ENCODE measurements at regions not wholly inside any gene's neighbourhood (a gene's known extent, or its start where the extent isn't known, plus 50 kb on each side); places are given as distances from the start of the nearest gene placed in this dataset.
A peak's percentile ranks its signal among the peaks of the same experiment; 100 is the strongest.
"Not testable (repeated sequence)": the region's sequence is repeated elsewhere in the genome, so short reads cannot be mapped to it uniquely, and the experiment has no call there.

DNA sequence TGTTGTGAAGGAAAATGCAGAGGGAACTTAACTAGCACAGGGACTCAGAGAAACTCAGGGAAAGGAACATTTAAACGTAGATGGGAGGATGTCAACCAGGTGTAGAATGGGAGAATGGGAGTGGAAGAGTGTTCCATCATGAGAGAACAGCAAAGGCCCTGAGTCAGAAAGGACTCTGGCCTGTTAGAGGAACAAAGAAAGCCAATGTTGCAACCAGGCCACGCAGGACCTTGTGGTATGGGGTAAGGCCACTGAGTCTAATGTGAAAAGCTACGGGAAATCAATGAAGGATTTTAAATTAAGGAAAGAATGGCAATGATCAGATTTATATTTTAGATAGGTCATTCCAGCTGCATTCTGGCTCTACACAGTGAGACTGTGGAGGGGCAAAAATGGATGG is 163.9 kb upstream of the NBPF9 start:
- DNase-seq (ENCODE audit: low spot score); intact Hi-C loops (cut with DNase I): not testable (repeated sequence)
- peak; percentile 59 for ATAC-seq

DNA sequence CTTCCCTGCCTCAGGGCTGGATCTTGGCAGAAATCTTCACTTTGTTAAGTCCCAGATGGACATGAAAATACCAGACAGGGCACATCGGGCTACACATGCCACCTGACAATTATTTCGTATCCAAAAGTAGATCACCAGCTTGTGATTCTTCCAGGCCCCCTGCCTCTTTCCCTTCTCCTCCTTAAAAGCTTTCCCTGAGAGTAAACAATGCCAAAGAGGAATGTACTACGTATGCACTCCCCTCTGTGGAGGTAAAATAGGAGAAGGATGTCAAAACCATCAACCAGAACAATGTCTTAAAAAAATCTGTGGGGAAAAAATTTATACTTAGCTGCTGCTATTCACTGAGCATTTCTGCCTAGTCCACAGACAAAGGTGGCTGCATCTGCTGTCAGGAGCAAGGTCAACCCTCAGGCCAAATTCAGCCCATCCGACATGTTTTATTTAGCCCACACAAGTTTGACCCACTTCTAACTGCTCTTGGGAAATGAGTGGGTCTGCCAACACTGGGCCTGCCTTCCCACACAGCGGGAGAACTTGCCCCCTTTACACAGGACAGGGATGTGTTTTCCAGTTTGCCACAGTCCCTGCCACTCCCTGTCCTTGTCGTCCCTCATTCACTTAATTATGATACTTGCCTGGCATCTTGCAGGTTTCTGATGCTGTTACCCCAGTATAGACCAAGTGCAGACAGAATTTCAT is 165.8 kb upstream of the NBPF9 start:
- DNase-seq (ENCODE audit: low spot score); intact Hi-C loops (cut with DNase I): not testable (repeated sequence)
- ATAC-seq, result peak; percentile 26

DNA sequence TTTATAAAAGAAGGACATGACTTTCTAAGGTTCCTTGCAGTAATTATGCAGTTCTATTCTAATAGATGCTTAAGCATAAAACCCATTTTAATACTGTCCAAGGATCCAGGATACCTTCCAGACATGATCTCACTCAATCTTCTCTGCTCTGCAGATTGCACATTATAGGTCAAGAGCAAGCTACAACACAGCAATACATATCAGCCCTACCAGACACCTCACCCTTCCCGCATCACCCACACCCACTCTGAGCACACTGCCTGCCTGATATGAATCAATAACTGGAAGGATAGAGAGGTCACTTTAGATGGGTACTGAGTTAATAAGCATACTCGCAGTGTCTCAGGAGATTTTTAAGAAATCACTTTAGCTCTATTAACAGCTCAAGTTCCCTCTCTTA is 166.5 kb upstream of the NBPF9 start:
- ATAC-seq; intact Hi-C loops (cut with DNase I): not testable (repeated sequence)

DNA sequence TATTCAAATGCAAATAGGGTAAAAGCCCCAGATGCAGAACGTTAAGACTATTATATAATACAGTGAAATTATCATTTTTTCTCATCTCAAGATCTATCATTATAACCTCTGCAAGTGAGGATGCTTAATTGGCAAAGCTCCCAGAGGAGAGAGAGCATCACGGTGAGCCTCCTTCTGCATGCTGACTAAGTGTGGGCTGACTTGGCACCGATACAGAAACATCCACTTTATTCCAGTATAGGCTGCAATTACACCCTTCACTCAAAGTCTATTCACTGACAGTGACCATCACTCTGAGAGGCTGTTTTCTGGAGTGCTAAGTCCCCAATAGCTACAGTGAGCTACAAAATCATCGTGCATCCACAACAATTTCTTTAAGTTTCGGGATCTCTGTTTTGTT is 171.1 kb upstream of the NBPF9 start:
- intact Hi-C loops (cut with DNase I); ATAC-seq; DNase-seq (ENCODE audit: low spot score): not testable (repeated sequence)

More for the DNA sequence above, 166.5 kb upstream of the NBPF9 start:
- not testable (repeated sequence) for DNase-seq (ENCODE audit: low spot score)

DNA sequence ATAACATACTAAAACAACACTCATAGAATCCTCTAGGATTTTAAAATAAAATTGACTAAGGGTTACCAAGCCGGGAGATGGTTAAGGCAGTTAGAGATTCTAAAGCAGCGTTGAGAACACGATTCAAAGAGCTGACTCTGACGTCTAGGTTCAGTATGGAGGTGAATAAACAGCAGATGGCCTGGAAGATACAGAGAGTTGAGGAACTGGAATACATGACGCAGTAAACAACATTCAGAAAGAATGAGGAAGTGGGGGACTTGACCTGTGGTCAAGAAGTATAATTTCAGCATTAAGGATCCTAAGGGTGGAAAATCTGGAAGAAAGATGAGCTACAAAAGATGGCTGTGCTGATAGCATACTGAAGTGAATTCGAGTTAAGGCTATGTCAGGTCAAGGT is 172.5 kb upstream of the NBPF9 start:
- ATAC-seq, result peak; percentile 70
- intact Hi-C loops (cut with DNase I); DNase-seq (ENCODE audit: low spot score): not testable (repeated sequence)

DNA sequence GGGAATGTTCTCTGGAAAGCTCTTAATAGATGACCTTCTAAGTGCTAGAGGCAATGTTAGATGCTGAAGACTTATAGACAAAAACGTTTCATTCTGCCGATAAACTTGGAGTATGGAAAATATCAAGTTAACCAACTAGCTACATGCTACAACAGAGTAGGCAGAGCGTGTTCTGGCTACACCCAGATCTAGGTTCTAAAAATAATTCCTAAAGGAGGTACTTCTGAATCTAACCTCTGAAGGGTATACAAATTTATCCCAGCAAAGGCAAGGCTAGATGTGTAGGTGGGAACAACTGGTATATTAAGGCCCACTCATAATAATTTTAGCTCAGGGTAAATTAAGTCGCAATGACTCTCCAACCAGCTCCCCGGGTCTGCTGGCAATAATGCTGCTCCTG is 173.1 kb upstream of the NBPF9 start:
- ATAC-seq; intact Hi-C loops (cut with DNase I); DNase-seq (ENCODE audit: low spot score): not testable (repeated sequence)

DNA sequence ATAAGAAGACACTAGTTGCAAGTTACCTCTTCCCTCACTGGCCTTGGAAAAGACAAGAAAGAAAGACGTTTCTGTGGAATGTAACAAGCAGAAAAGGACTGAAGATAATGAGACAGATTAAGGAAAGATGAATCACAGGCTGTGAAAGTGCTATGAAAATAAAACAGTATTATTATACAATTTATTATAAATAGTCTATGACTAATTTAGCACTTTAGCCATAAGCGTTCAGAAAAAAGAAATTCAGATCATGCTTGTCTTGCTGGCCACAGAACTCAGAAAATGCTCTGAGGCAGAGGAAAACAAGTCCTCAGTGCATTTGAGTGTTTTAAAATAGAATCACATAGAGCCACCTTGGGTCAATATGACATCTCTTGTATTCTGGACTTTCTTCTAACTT is 174.8 kb upstream of the NBPF9 start:
- ATAC-seq; DNase-seq (ENCODE audit: low spot score); intact Hi-C loops (cut with DNase I): not testable (repeated sequence)

DNA sequence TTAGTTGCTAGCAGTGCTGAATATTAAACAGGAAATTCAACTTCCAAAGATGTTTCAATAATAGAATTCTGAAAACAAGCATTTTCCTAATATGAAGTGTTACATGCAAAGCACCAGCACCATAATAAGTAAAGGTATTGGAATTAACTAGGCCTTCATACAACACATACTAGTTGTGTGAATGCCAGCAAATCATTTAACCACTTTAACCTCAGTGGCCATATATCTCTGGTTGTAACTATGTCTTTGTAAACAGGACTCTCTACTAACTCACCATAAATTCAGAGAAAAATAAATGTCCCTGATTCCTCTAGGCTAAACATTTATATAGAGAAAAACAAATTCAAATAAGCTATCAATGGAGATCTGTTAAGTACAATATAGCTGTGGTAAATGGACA is 175.7 kb upstream of the NBPF9 start:
- DNase-seq (ENCODE audit: low spot score); intact Hi-C loops (cut with DNase I); ATAC-seq: not testable (repeated sequence)

DNA sequence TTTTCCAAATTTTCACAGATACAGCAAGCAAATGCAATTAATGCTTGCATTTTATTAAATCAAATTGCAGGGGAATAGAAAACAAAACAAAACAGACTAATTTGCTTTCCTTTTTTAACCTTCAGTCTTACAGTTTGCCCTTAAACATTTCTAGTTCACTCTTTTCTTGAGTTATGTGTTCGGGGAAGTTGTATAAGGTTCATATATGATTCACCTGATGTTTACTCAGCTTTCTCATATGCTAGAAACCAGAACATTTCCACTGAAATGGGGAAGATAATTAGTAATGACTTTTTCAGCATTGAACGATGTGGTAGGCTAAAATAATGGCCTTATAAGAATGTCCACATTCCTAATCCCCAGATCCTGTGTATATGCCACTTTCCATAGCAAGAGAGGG is 176.2 kb upstream of the NBPF9 start:
- not testable (repeated sequence) for ATAC-seq

DNA sequence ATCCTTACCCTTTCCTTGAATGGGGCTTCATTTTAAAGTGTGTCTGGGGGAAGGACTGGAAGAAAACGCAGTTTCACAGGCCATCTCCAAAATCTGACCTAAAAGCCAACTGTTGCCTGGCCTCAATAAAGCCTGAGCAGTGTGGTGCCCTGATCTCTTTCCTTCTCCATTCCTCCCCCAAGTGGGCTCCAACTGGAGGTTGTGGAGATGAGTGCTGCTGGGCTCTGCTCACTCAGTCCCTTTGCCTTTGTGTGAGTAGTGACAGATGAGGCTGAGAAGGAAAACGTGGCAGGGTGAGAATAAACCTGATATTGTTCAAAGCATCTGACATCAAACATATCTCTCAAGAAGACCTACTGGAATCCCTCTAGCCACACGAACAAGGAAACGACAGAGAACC is 181.4 kb upstream of the NBPF9 start:
- ATAC-seq, result peak; percentile 62
- intact Hi-C loops (cut with DNase I), result not testable (repeated sequence)

More for the DNA sequence above, 176.2 kb upstream of the NBPF9 start:
- DNase-seq (ENCODE audit: low spot score); intact Hi-C loops (cut with DNase I): not testable (repeated sequence)

DNA sequence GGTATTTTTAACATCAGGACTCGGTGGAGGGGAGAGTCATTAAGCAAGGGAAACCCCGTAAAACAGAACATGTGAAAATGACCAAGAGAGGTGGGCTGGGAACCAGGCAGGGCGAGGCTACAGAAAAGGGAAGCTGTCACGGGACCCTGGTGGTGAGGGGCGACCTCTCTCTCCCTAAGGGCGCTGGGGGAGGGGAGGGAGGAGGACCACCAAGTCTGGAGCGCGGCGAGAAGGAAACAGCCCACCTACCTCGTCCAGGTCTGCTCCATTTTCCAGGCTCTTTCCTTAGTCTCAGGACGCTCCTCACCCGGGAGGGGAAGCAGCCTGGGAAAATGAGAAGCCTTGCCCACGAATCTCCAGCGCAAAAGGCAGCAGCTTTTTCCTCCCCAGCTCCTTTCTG is 181.9 kb upstream of the NBPF9 start:
- peak; percentile 56 for ATAC-seq
- intact Hi-C loops (cut with DNase I); DNase-seq (ENCODE audit: low spot score): not testable (repeated sequence)

More for the DNA sequence above, 181.4 kb upstream of the NBPF9 start:
- DNase-seq (ENCODE audit: low spot score), result not testable (repeated sequence)

DNA sequence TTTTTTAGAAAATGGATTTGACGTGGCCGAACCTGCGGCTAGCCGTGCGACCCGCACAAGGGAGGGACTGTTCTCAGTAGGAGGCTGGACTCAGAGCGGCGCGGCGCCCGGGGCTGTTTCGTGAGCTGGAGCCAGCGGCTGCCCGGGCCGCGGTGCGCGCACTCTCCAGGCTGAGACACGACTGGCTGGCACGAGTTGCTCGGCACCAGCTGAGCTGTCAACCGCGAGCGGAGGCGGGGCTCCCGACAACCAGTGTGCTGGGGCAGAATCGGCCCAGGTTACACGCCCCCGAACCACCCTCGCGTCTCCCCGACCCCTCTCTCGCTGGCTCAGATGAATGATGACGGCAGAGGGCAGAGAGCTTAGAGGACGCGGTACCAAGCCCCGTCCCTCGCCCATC is 182.3 kb upstream of the NBPF9 start:
- peak; percentile 93 for ATAC-seq
- DNase-seq (ENCODE audit: low spot score), result peak; percentile 70
- intact Hi-C loops (cut with DNase I), result not testable (repeated sequence)

DNA sequence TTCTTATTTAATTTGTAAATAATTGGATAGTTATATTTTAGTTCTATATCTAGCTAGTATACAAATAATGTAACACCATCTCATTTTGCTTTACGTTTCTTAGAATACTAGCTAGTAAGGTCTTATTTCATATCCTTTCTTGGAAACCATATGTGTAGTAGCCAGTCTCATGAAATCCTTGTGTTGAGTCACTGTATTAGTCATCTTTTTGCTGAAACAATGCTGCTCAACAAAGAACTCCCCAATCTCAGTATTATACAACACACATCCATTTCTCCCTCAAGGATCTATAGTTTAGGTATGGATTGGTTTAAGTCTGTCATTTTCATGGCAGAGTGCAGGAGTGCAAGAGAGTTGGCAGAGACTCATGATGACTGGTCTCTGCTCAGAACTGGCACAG is 185.2 kb upstream of the NBPF9 start:
- DNase-seq (ENCODE audit: low spot score); ATAC-seq; intact Hi-C loops (cut with DNase I): not testable (repeated sequence)

DNA sequence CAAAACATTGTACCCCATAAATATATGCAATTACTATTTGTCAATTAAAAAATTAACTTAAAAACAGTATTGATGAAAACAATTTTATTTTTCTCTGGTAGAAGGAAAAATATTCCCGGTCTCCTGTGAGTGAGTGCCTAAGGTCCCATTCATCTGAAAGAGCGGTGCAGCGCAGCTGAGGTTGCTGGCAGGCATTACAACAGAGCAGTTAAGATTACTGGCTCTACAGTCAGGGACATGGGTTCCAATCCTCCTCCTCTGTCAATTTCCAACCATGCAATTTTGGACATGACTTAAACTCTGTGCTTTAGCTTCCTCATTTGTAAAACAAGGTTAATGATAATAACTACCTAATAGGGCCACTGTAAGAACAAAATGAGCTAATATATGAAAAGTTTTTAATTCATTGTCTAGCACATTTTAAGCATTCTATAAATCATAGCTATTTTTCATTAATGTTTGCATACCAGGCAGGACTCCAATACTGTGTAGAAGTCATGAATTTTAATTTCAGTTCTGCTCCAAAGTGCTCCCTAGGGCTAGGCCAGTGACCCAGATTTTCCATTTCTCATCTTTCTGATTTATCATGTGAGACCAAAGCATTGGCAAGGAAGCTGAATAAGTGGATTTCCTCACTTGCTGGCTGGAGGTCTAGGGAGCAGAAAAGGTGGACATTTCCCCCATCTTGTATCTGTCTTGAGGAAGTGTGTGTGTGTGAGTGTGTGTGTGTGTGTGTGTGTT is 174.2 kb upstream of the NBPF19 start:
- ATAC-seq, result peak; percentile 91
- intact Hi-C loops (cut with DNase I); DNase-seq (ENCODE audit: low spot score): not testable (repeated sequence)

DNA sequence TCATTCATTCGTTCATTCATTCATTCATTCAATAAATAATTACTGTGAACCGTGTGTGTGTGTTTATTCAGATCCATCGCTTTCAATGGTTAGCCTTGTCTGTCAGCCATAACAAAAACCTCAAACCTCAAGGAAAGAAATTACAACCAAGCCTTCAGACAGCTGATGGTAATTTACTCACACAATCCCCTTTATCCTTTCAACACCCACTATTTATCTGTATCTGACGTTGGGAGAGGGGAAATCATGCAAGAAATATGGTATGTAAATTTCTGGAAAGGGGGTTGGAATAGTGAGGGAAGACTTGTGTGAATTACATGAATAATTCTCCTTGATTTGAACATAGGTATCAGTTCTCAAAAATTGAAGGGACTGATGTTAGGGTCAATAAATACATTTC is 173.6 kb upstream of the NBPF19 start:
- intact Hi-C loops (cut with DNase I); ATAC-seq; DNase-seq (ENCODE audit: low spot score): not testable (repeated sequence)

DNA sequence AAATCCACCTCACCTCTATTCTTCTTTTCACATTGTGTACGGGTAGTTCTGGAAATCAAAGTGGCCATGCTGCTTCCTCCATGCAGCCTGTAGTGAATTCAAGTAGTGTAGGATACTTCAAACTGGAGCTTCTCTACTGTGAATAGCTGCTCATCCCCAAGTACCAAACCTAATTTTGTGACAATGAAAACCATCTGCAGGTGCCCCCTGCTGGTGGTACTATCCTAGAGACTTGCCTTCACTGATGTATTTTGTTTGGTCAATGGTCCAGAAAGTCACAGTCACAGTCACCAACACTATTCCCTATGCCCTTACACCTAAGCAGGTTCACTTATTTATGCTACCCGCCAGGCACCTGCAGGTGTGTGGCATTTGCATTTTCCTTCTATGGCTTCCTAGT is 170.0 kb upstream of the NBPF19 start:
- DNase-seq (ENCODE audit: low spot score); intact Hi-C loops (cut with DNase I): not testable (repeated sequence)
- ATAC-seq, result peak; percentile 79

DNA sequence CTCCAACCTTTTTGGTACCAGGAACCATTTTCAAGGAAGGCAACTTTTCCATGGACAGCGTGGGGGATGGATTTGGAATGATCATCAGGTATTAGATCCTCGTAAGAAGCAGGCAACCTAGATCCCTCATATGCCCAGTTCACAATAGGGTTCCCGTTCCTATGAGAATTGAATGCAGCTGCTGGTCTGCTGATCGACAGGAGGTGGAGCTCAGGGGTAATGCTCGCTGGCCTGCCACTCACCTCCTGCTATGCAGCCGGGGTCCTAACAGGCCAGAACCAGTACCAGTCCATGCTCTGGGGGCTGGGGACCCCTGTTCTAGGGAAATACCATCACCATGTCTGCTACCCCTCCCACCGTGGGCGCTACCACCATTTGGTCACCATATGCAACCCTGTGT is 167.2 kb upstream of the NBPF19 start:
- intact Hi-C loops (cut with DNase I); ATAC-seq; DNase-seq (ENCODE audit: low spot score): not testable (repeated sequence)

DNA sequence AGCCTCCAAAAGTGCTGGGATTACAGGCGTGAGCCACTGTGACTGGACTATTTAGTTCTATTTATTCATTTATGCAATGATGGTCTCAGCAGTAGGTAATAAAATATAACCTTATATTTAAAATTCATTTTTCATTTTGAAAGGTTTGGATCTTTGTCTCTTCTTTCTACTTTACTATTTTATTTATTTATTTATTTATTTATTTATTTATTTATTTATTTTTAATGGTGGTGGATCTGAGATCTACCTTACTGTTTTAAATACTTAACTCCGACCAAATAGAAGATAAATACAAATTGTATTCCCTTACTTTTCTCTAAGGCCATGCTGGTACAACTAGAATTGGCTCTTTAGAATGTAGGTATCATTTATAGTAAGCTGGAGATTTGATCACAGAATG is 159.9 kb upstream of the NBPF19 start:
- intact Hi-C loops (cut with DNase I); ATAC-seq; DNase-seq (ENCODE audit: low spot score): not testable (repeated sequence)

DNA sequence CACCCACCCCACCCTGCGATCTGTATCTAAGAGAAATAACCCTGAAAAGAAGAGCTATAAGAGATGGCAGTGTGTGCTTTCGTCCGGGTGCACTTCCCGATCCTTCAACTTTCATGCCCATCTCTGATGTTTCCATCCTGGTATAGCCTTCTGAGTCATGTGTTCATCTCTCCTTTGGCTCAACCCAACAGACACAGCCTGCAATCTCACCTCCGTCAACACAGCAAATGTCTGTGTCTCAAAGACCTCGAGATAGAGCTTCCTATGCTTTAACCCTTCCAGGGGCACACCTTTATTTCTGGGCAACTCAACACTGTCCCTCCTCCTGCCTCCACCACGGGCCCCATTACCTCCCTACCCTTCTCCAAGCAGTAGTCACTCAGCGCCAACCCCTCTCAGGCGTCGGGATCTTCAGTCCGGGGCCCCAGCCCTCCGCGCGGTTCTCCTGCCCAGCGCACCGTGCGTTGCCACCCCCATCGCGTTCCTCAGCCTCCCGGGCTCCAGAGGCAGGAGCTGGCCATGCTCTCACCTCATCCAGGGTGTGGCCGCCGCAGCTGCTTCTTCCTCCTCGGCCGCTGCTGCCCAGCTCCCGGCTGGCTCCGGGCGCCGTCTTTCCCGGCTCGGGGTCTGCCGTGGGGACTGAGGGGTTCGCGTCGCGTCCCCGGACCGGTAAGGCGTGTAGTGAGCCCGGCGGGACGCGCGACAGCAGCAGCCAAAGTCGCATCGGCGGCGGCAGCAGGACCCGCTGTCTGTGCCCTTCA is 153.7 kb upstream of the NBPF19 start:
- not testable (repeated sequence) for DNase-seq (ENCODE audit: low spot score)

More for the DNA sequence above, 153.7 kb upstream of the NBPF19 start:
- intact Hi-C loops (cut with DNase I), result not testable (repeated sequence)
- peak; percentile 75 for ATAC-seq
